ENCODE measurements at regions not wholly inside any gene's neighbourhood (a gene's known extent, or its start where the extent isn't known, plus 50 kb on each side); places are given as distances from the start of the nearest gene placed in this dataset.

DNA sequence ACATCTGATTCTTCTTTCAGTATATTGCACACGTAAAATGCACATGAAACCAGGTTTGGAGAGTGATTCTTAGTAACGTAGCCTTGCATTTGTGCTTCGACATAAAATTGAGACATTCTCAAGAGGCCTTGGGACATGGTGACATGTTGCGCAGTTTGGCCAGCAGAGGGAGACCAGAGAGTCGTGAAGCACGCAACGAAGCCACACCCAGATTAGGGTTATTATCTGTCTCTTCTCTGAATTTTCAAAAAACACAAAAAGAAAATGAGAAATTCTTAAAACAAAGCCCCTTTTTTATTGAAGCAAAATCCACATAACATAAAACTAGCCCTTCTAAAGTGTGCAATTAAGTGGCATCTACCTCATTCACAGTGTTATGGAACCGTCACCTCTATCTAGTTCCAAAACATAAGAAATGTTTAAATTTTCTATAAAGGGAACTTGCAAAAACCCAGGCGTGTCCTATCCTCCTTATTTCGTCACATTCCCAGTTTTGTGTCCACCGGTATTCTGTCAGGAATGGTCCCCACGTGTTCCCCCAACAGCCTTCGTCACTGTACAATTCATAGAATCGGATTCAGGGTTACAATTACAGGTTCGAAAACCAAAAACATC, 108.8 kb upstream of the ATF7IP start:
- Histone ChIP-seq H3K23ac (ENCODE audit: insufficient read length, low read depth, low read length) (no peak overlapping the region), H4K8ac (replicated peaks; ENCODE audit: insufficient read length, low read depth, low read length) (no peak overlapping the region), H3K18ac (ENCODE audit: insufficient read length, low read depth, low read length) (peak overlapping the region; percentile 75), H4K91ac (ENCODE audit: insufficient read length, low read depth, low read length) (no peak overlapping the region), H3K4ac (ENCODE audit: low read depth, low read length) (peak overlapping the region; percentile 55; the same call in 1 of the 2 replicates), H3K9ac (ENCODE audit: extremely low read depth, insufficient read length, low read length) (peak overlapping the region; percentile 77), H2AFZ (ENCODE audit: low read length) (no peak overlapping the region), H3K9me3 (ENCODE audit: control insufficient read depth, low read depth, low read length) (no peaks in the 10 kb centered on the region), H2BK15ac (ENCODE audit: low read depth, low read length) (no peak overlapping the region), H3K27me3 (ENCODE audit: insufficient read depth, low read length) (no peaks in the 10 kb centered on the region), H2BK120ac (ENCODE audit: low read depth, low read length, poor library complexity, severe bottlenecking) (peak overlapping the region; percentile 90), H4K20me1 (ENCODE audit: control insufficient read depth, insufficient read depth, insufficient read length) (no peaks in the 10 kb centered on the region), H3T11ph (ENCODE audit: low read length) (peak overlapping the region; percentile 77), H3K56ac (ENCODE audit: insufficient read length, low read depth, low read length) (no peak overlapping the region), H3K4me2 (ENCODE audit: insufficient read depth, insufficient read length, low read length) (no peak overlapping the region), H2BK5ac (ENCODE audit: insufficient read length, low read length) (peak overlapping the region; percentile 66), H3K27ac (ENCODE audit: insufficient read length, low read depth, low read length) (peak overlapping the region; percentile 100), H3K23me2 (ENCODE audit: insufficient read length, low read depth, low read length, poor library complexity, severe bottlenecking) (no peaks in the 10 kb centered on the region), H4K5ac (ENCODE audit: insufficient read length, low read depth, low read length) (peak overlapping the region; percentile 33), H2BK12ac (ENCODE audit: insufficient read length, low read depth, low read length) (peak overlapping the region; percentile 95), H2BK20ac (ENCODE audit: low read depth, low read length, poor library complexity, severe bottlenecking) (peak overlapping the region; percentile 84), H3K79me2 (ENCODE audit: insufficient read depth, low read length) (no peaks in the 10 kb centered on the region), H2AK5ac (ENCODE audit: insufficient read length, low read length) (peak overlapping the region; percentile 99), H3K79me1 (ENCODE audit: insufficient read depth, low read depth, low read length, poor library complexity, severe bottlenecking) (no peaks in the 10 kb centered on the region), H3K14ac (ENCODE audit: insufficient read depth, low read length) (peak overlapping the region; percentile 86; the same call in 1 of the 2 replicates), H3K4me1 (ENCODE audit: insufficient read depth, low read length) (peaks cover 17% of the 10 kb centered on the region)
- peak; percentile 81 for DNase-seq
- Mint-ChIP-seq H3K27me3 (ENCODE audit: low read depth) (no peaks in the 10 kb centered on the region), H3K4me1 (peaks cover 54 to 55% of the 10 kb centered on the region in 2 experiments), H3K36me3 (ENCODE audit: insufficient read depth in 1 of 3, low read depth in 3 of 3) (peaks cover 3 to 13% (median 9%) of the 10 kb centered on the region in 3 experiments; a peak in 6 of 7 replicates), H3K27ac (peak overlapping the region; percentile 95 to 100 (median 98)), H3K9me3 (peaks cover 14 to 18% of the 10 kb centered on the region in 2 experiments), H3K4me3 (peak overlapping the region; percentile 31 to 48; a peak in 4 of 5 replicates)
- peak; percentile 85 for TF ChIP-seq CTCF (conservative IDR thresholded peaks at IDR 0.05)
- no CpG with 5 or more reads among the region's 15 CpGs for WGBS (ENCODE audit: extremely low coverage, insufficient read length, low lambda C conversion rate)
